ENCODE measurements at regions not wholly inside any gene's neighbourhood (a gene's known extent, or its start where the extent isn't known, plus 50 kb on each side); places are given as distances from the start of the nearest gene placed in this dataset.

DNA sequence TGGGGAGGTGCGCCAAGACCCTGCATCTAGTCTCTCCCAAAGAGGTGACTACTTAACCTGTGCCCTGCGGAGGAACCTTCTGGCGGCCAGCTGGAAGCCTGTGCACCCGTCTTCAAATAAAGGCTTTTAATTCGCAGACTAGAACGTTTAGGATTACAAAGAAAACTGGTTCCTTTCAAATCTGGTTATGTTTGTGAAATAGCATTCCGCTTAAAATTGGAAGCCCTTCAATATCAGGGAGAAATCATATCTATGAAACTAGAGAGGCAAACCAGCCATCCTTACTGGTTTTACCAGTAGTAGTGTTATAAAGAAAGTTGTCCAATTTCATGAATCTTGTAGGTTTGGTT lies 250.8 kb downstream of the FAM72C start:
- TF ChIP-seq, protein P1, sequence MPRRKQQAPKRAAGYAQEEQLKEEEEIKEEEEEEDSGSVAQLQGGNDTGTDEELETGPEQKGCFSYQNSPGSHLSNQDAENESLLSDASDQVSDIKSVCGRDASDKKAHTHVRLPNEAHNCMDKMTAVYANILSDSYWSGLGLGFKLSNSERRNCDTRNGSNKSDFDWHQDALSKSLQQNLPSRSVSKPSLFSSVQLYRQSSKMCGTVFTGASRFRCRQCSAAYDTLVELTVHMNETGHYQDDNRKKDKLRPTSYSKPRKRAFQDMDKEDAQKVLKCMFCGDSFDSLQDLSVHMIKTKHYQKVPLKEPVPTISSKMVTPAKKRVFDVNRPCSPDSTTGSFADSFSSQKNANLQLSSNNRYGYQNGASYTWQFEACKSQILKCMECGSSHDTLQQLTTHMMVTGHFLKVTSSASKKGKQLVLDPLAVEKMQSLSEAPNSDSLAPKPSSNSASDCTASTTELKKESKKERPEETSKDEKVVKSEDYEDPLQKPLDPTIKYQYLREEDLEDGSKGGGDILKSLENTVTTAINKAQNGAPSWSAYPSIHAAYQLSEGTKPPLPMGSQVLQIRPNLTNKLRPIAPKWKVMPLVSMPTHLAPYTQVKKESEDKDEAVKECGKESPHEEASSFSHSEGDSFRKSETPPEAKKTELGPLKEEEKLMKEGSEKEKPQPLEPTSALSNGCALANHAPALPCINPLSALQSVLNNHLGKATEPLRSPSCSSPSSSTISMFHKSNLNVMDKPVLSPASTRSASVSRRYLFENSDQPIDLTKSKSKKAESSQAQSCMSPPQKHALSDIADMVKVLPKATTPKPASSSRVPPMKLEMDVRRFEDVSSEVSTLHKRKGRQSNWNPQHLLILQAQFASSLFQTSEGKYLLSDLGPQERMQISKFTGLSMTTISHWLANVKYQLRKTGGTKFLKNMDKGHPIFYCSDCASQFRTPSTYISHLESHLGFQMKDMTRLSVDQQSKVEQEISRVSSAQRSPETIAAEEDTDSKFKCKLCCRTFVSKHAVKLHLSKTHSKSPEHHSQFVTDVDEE (CRISPR knock-in tag; IDR thresholded peaks at IDR 0.05): no peak
- TF ChIP-seq, protein P2, sequence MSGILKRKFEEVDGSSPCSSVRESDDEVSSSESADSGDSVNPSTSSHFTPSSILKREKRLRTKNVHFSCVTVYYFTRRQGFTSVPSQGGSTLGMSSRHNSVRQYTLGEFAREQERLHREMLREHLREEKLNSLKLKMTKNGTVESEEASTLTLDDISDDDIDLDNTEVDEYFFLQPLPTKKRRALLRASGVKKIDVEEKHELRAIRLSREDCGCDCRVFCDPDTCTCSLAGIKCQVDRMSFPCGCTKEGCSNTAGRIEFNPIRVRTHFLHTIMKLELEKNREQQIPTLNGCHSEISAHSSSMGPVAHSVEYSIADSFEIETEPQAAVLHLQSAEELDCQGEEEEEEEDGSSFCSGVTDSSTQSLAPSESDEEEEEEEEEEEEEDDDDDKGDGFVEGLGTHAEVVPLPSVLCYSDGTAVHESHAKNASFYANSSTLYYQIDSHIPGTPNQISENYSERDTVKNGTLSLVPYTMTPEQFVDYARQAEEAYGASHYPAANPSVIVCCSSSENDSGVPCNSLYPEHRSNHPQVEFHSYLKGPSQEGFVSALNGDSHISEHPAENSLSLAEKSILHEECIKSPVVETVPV (CRISPR knock-in tag; IDR thresholded peaks at IDR 0.05): no peak
- TF ChIP-seq ARNTL (CRISPR knock-in tag; IDR thresholded peaks at IDR 0.05; ENCODE audit: borderline replicate concordance, low read depth): no peak
- TF ChIP-seq, protein P3, sequence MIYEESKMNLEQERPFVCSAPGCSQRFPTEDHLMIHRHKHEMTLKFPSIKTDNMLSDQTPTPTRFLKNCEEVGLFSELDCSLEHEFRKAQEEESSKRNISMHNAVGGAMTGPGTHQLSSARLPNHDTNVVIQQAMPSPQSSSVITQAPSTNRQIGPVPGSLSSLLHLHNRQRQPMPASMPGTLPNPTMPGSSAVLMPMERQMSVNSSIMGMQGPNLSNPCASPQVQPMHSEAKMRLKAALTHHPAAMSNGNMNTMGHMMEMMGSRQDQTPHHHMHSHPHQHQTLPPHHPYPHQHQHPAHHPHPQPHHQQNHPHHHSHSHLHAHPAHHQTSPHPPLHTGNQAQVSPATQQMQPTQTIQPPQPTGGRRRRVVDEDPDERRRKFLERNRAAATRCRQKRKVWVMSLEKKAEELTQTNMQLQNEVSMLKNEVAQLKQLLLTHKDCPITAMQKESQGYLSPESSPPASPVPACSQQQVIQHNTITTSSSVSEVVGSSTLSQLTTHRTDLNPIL (CRISPR knock-in tag; IDR thresholded peaks at IDR 0.05; ENCODE audit: low read depth): no peak
- no peak for TF ChIP-seq ZC3H10 (CRISPR knock-in tag; IDR thresholded peaks at IDR 0.05)
- TF ChIP-seq SNAI2 (CRISPR knock-in tag; IDR thresholded peaks at IDR 0.05): no peak
- no peak for TF ChIP-seq ZFP3 (CRISPR knock-in tag; IDR thresholded peaks at IDR 0.05)
- TF ChIP-seq TOX (CRISPR knock-in tag; IDR thresholded peaks at IDR 0.05; ENCODE audit: borderline replicate concordance): no peak

Measured in SK-N-SH treated with all-trans-retinoic acid at 6 μM for 48 hours (cell line).